Heart left ventricle (tissue), 13 donors: ENCODE measurements at regions not wholly inside any gene's neighbourhood (a gene's known extent, or its start where the extent isn't known, plus 50 kb on each side); places are given as distances from the start of the nearest gene placed in this dataset.

Experiments used
- POLR2A ChIP-seq, 2 donors: fragments of 450-650 bp; IDR thresholded peaks; one replicate each; pipeline ENCODE4 v1.6.1; 2017; ENCODE audit warnings: antibody characterized with exemption in 2 of 2, mild to moderate bottlenecking in 2 of 2, moderate library complexity in 2 of 2
- TF ChIP-seq, protein P1 (sequence below), 12 donors: fragments of 200-600 bp; sonication (generic) in 4 of 12; IDR thresholded peaks; one replicate each; pipeline versions ENCODE4 v1.5.0 to v1.8.0; 2018 to 2022; ENCODE audit warnings: antibody characterized with exemption in 12 of 12, mild to moderate bottlenecking in 5 of 12
- donor health status: ischemic (EF 13 %, LVEDD 7.1; RV severe dilation, severe dysfunction).
- donor health status: DM: no; HTN: yes; CAD: no.
- donor health status: DM: no; HTN: no; CAD: no.
- donor health status: ischemic (EF 25% LVEDD 6.9; RV normal size, moderate dysfunction).
- donor health status: ischemic (EF 25% LVEDD 5.7; RV mildly dilated, moderate dysfunction).
- donor health status: ischemic (EF 35%, LVEDD 5.7; RV mildly dilated, moderate dysfunction).
- donor health status: nonischemic (EF 11% LVEDD 7.7; RV severe dilation, severe dysfunction).
- donor health status: DM: yes; HTN: yes; CAD: no.
- donor health status: PGD.
- donor health status: ischemic (EF 29% LVEDD 5.4; RV normal size, mild dysfunction).
- donor health status: nonischemic (EF 23%, LVEDD 6.1; RV moderate dilation, normal function).

GRCh38 chr11:91997226-91997625 is 227.4 kb upstream of the FAT3 start:
- TF ChIP-seq POLR2A (IDR thresholded peaks at IDR 0.05), result no peak
- TF ChIP-seq, protein P1, sequence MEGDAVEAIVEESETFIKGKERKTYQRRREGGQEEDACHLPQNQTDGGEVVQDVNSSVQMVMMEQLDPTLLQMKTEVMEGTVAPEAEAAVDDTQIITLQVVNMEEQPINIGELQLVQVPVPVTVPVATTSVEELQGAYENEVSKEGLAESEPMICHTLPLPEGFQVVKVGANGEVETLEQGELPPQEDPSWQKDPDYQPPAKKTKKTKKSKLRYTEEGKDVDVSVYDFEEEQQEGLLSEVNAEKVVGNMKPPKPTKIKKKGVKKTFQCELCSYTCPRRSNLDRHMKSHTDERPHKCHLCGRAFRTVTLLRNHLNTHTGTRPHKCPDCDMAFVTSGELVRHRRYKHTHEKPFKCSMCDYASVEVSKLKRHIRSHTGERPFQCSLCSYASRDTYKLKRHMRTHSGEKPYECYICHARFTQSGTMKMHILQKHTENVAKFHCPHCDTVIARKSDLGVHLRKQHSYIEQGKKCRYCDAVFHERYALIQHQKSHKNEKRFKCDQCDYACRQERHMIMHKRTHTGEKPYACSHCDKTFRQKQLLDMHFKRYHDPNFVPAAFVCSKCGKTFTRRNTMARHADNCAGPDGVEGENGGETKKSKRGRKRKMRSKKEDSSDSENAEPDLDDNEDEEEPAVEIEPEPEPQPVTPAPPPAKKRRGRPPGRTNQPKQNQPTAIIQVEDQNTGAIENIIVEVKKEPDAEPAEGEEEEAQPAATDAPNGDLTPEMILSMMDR (IDR thresholded peaks at IDR 0.05), result no peak
